Stimulated activated CD4-positive, alpha-beta T cell treated with anti-CD3 and anti-CD28 coated beads, Interleukin-15, amount 100 ng/mL, for 48 hours (primary cell): ENCODE measurements at regions not wholly inside any gene's neighbourhood (a gene's known extent, or its start where the extent isn't known, plus 50 kb on each side); places are given as distances from the start of the nearest gene placed in this dataset.
"Not testable (repeated sequence)": the region's sequence is repeated elsewhere in the genome, so short reads cannot be mapped to it uniquely, and the experiment has no call there.

ENCODE experiments used
- DNase-seq, 2 donors: peaks; one replicate each; pipeline ENCODE4 v3.0.0-alpha.2; 2020; ENCODE audit warnings: low read depth in 2 of 2

- DNase-seq = no peak
Observed at GRCh38 chr21:34271189-34271851, 92.5 kb upstream of the KCNE2 start.

- DNase-seq = no peak
Observed at GRCh38 chr21:34272321-34272720, 91.5 kb upstream of the KCNE2 start.

GRCh38 chr21:34274001-34274400, 89.8 kb upstream of the KCNE2 start:
- DNase-seq = no peak

- DNase-seq = peak; percentile 29 to 33
Observed at GRCh38 chr21:34276711-34277425, 86.9 kb upstream of the KCNE2 start.

- no peak for DNase-seq
Observed at GRCh38 chr21:34278451-34278850, 85.4 kb upstream of the KCNE2 start.

- DNase-seq = no peak
Observed at GRCh38 chr21:34279285-34279684, 84.5 kb upstream of the KCNE2 start.

GRCh38 chr21:34279883-34280282, 83.9 kb upstream of the KCNE2 start:
- no peak for DNase-seq

- DNase-seq = no peak
Observed at GRCh38 chr21:34280389-34280795, 83.4 kb upstream of the KCNE2 start.

- no peak for DNase-seq
Observed at GRCh38 chr21:34280959-34281358, 82.8 kb upstream of the KCNE2 start.

- DNase-seq = peak in 1 of 2 donors; percentile 2
Observed at GRCh38 chr21:34282223-34282622, 81.6 kb upstream of the KCNE2 start.

- no peak for DNase-seq
Observed at GRCh38 chr21:34284666-34285065, 79.1 kb upstream of the KCNE2 start.

- not testable (repeated sequence) for DNase-seq
Observed at GRCh38 chr21:34288042-34288441, 75.8 kb upstream of the KCNE2 start.

GRCh38 chr21:34289856-34290255, 74.0 kb upstream of the KCNE2 start:
- no peak for DNase-seq

- DNase-seq = no peak
Observed at GRCh38 chr21:34296878-34297277, 66.9 kb upstream of the KCNE2 start.

- no peak for DNase-seq
Observed at GRCh38 chr21:34298534-34299167, 65.2 kb upstream of the KCNE2 start.

- DNase-seq = no peak
Observed at GRCh38 chr21:34299168-34299539, 64.7 kb upstream of the KCNE2 start.

- DNase-seq = no peak
Observed at GRCh38 chr21:34302521-34302920, 61.3 kb upstream of the KCNE2 start.

GRCh38 chr21:34305605-34306604, 57.9 kb upstream of the KCNE2 start:
- DNase-seq = no peak

GRCh38 chr21:34307991-34308532, 55.7 kb upstream of the KCNE2 start:
- DNase-seq = no peak

- no peak for DNase-seq
Observed at GRCh38 chr21:34311561-34312330, 52.1 kb upstream of the KCNE2 start.

- no peak for DNase-seq
Observed at GRCh38 chr21:34313116-34313515, 50.7 kb upstream of the KCNE2 start.
